SK-N-SH (cell line): ENCODE measurements at regions not wholly inside any gene's neighbourhood (a gene's known extent, or its start where the extent isn't known, plus 50 kb on each side); places are given as distances from the start of the nearest gene placed in this dataset.

Source experiments
- CTCF ChIA-PET: fragments of 300-600, 350-600 bp; formaldehyde crosslinking; extraction: SDS; loops from one replicate; lab custom pipeline; 2021; lab: Yijun Ruan, JAX
- POLR2A ChIA-PET: fragments of 350-600 bp; sonication (Branson Sonifier 250); formaldehyde crosslinking; extraction: SDS; loops from one replicate; lab custom pipeline; 2020; ENCODE audit warnings: antibody characterized with exemption, inconsistent platforms; lab: Yijun Ruan, JAX
- DNase-seq: peaks from one replicate; pipeline ENCODE4 v3.0.0; 2012
- H2AFZ ChIP-seq: fragments of 200-600 bp; sonication (generic); 2 replicates; pipeline ENCODE4 v1.8.1; 2016; ENCODE audit warnings: antibody characterized with exemption, mild to moderate bottlenecking, low read depth
- H3F3A ChIP-seq: fragments of 200-600 bp; sonication (generic); replicated peaks from 2 replicates; pipeline ENCODE3; 2016; ENCODE audit warnings: antibody characterized with exemption, mild to moderate bottlenecking; ENCODE audit not compliant: insufficient read depth
- H3K27ac ChIP-seq, 2 experiments: fragments of 200-500 bp in 1 of 2; fragments of 200-600 bp in 1 of 2; sonication (Bioruptor generic) in 1 of 2; sonication (generic), shearing (Covaris generic) in 1 of 2; 2 replicates each; pipeline versions ENCODE4 v1.5.1 to v1.6.1; 2014 to 2016; ENCODE audit warnings: low read depth in 2 of 2, inconsistent platforms in 1 of 2, low read length in 1 of 2, mild to moderate bottlenecking in 1 of 2, mixed read lengths in 1 of 2
- H3K27me3 ChIP-seq: fragments of 200-600 bp; sonication (generic), shearing (Covaris generic); 2 replicates; pipeline ENCODE4 v1.6.1; 2016; ENCODE audit warnings: mixed run types; ENCODE audit not compliant: insufficient read depth
- H3K36me3 ChIP-seq, 2 experiments: fragments of 200-500 bp in 1 of 2; fragments of 200-600 bp in 1 of 2; sonication (Bioruptor generic) in 1 of 2; sonication (generic) in 1 of 2; replicated peaks in 1 of 2; 2 replicates each; pipeline versions ENCODE3 to v1.5.1; 2014 to 2016; ENCODE audit warnings: low read length in 1 of 2, mild to moderate bottlenecking in 1 of 2; ENCODE audit not compliant: insufficient read depth in 2 of 2, control insufficient read depth in 1 of 2
- H3K4me1 ChIP-seq, 2 experiments: fragments of 200-500 bp in 1 of 2; fragments of 200-600 bp in 1 of 2; sonication (Bioruptor generic) in 1 of 2; sonication (generic), shearing (Covaris generic) in 1 of 2; 2 replicates each; pipeline versions ENCODE4 v1.5.1 to v1.6.1; 2014 to 2016; ENCODE audit warnings: low read depth in 1 of 2, low read length in 1 of 2, mixed run types in 1 of 2; ENCODE audit not compliant: insufficient read depth in 2 of 2, control insufficient read depth in 1 of 2
- H3K4me2 ChIP-seq: fragments of 200-600 bp; sonication (generic), shearing (Covaris generic); 2 replicates; pipeline ENCODE4 v1.6.1; 2017; ENCODE audit warnings: mixed run types
- H3K4me3 ChIP-seq, 2 experiments: fragments of 200-500 bp in 1 of 2; fragments of 200-600 bp in 1 of 2; sonication (Bioruptor generic) in 1 of 2; sonication (generic), shearing (Covaris generic) in 1 of 2; 2 replicates each; pipeline versions ENCODE4 v1.5.1 to v1.8.1; 2014 to 2016; ENCODE audit warnings: low read depth in 2 of 2, inconsistent platforms in 1 of 2, low read length in 1 of 2, mild to moderate bottlenecking in 1 of 2, mixed read lengths in 1 of 2, moderate library complexity in 1 of 2
- H3K79me2 ChIP-seq: fragments of 200-600 bp; sonication (generic); 2 replicates; pipeline ENCODE4 v1.8.1; 2017; ENCODE audit warnings: mild to moderate bottlenecking; ENCODE audit not compliant: insufficient read depth
- H3K9ac ChIP-seq: fragments of 200-600 bp; sonication (generic); 2 replicates; pipeline ENCODE4 v1.6.1; 2017; ENCODE audit warnings: mixed run types
- H3K9me2 ChIP-seq: fragments of 200-600 bp; sonication (generic); 2 replicates; pipeline ENCODE4 v1.6.1; 2017; ENCODE audit warnings: mixed run types
- H3K9me3 ChIP-seq: fragments of 200-600 bp; sonication (generic); 2 replicates; pipeline ENCODE4 v1.6.1; 2017; ENCODE audit warnings: mixed run types, mild to moderate bottlenecking, moderate library complexity
- H4K20me1 ChIP-seq: fragments of 200-600 bp; sonication (generic); 2 replicates; pipeline ENCODE4 v1.6.1; 2017; ENCODE audit warnings: mild to moderate bottlenecking, mixed run types; ENCODE audit not compliant: insufficient read depth
- EP300 ChIP-seq, 2 experiments: IDR thresholded peaks; 2 replicates each; pipeline versions ENCODE4 v1.4.0 to v1.6.1; 2012; ENCODE audit warnings: borderline replicate concordance in 1 of 2, low read depth in 1 of 2, low read length in 1 of 2
- GABPA ChIP-seq: IDR thresholded peaks from 2 replicates; pipeline ENCODE4 v1.4.0; 2012; ENCODE audit warnings: low read depth, mild to moderate bottlenecking
- GATA2 ChIP-seq: sonication (generic); formaldehyde crosslinking; IDR thresholded peaks from 2 replicates; pipeline ENCODE4 v1.5.0; 2020; ENCODE audit warnings: mild to moderate bottlenecking, missing genetic modification reagents
- NFIC ChIP-seq: IDR thresholded peaks from 2 replicates; pipeline ENCODE4 v1.4.0; 2012; ENCODE audit warnings: borderline replicate concordance
- NRF1 ChIP-seq: IDR thresholded peaks from 2 replicates; pipeline ENCODE4 v1.6.1; 2012; ENCODE audit warnings: low read depth, mild to moderate bottlenecking, low read length
- POLR2AphosphoS5 ChIP-seq: IDR thresholded peaks from 2 replicates; pipeline ENCODE4 v1.6.1; 2012; ENCODE audit warnings: low read depth, low read length
- RAD21 ChIP-seq: IDR thresholded peaks from 2 replicates; pipeline ENCODE4 v1.6.1; 2012; ENCODE audit warnings: mild to moderate bottlenecking, low read length
- RCOR1 ChIP-seq: fragments of 150-350 bp; IDR thresholded peaks from 2 replicates; pipeline ENCODE4 v1.6.1; 2017; ENCODE audit warnings: antibody characterized with exemption, low read length
- REST ChIP-seq: IDR thresholded peaks from 2 replicates; pipeline ENCODE4 v1.6.1; 2012; ENCODE audit warnings: mild to moderate bottlenecking, low read depth, low read length, moderate library complexity
- RXRA ChIP-seq: IDR thresholded peaks from 2 replicates; pipeline ENCODE4 v1.4.0; 2012; ENCODE audit warnings: low read depth, mild to moderate bottlenecking, borderline replicate concordance
- SMC3 ChIP-seq: IDR thresholded peaks from 2 replicates; pipeline ENCODE4 v1.6.1; 2012; ENCODE audit warnings: low read depth, low read length, improper control_type of control experiment
- TAF1 ChIP-seq: IDR thresholded peaks from 2 replicates; pipeline ENCODE4 v1.6.1; 2012; ENCODE audit warnings: low read depth, mild to moderate bottlenecking, low read length, moderate library complexity, borderline replicate concordance
- YY1 ChIP-seq: IDR thresholded peaks from 2 replicates; pipeline ENCODE4 v1.4.0; 2012; ENCODE audit warnings: low read depth, mild to moderate bottlenecking
- WGBS: methylation state at CpG from one replicate; pipeline ENCODE4 v1.1.6; 2017; ENCODE audit warnings: low lambda C conversion rate; 5-methylcytosine and 5-hydroxymethylcytosine counted together
- TF ChIP-seq, protein P1 (sequence below): IDR thresholded peaks from 2 replicates; pipeline ENCODE4; 2012

- Histone ChIP-seq H3K9me2 (no peaks in the 10 kb centered on the region), H3F3A (no peaks in the 10 kb centered on the region), H3K27me3 (no peaks in the 10 kb centered on the region), H3K4me3 (no peak overlapping the region), H3K79me2 (no peaks in the 10 kb centered on the region)
- CTCF ChIA-PET = no interaction called here
- POLR2A ChIA-PET = no interaction called here
- no peak for TF ChIP-seq GATA2 (CRISPR knock-in tag)
- no peak for TF ChIP-seq TAF1
- no peak for TF ChIP-seq RXRA
- TF ChIP-seq YY1 = no peak
- TF ChIP-seq, all 33 proteins: peak for 0
- no peak for DNase-seq
- H3K4me1 ChIP-seq = no peaks in the 10 kb centered on the region
- no peak overlapping the region for H3K9ac ChIP-seq
- no peaks in the 10 kb centered on the region for H3K36me3 ChIP-seq
- no peak overlapping the region for H3K4me2 ChIP-seq
- H4K20me1 ChIP-seq = no peaks in the 10 kb centered on the region
- WGBS = 33% methylated on average over 8 of the region's 8 CpGs
- no peaks in the 10 kb centered on the region; the same call in 1 of the 2 replicates for H3K9me3 ChIP-seq
- no peak overlapping the region for H3K27ac ChIP-seq
- H2AFZ ChIP-seq = no peak overlapping the region
Measured at GRCh38 chr19:30621326-30621920, 249.2 kb downstream of the ZNF536 start.

- Histone ChIP-seq H4K20me1 (no peaks in the 10 kb centered on the region), H3K9ac (no peak overlapping the region), H3K4me1 (no peaks in the 10 kb centered on the region), H3K9me2 (no peaks in the 10 kb centered on the region), H3K79me2 (no peaks in the 10 kb centered on the region), H3K4me3 (no peak overlapping the region), H3K36me3 (no peaks in the 10 kb centered on the region), H3K9me3 (no peaks in the 10 kb centered on the region; the same call in 1 of the 2 replicates), H3K27me3 (no peaks in the 10 kb centered on the region), H3K4me2 (no peak overlapping the region), H3F3A (no peaks in the 10 kb centered on the region), H2AFZ (no peak overlapping the region), H3K27ac (no peak overlapping the region)
- TF ChIP-seq RCOR1 (no peak), SMC3 (no peak), YY1 (no peak), EP300 (IDR thresholded peaks at IDR 0.05; ENCODE audit: borderline replicate concordance in 1 of 2, low read depth in 1 of 2, low read length in 1 of 2) (no peak), RAD21 (no peak), POLR2AphosphoS5 (no peak)
- 45% methylated on average over 4 of the region's 4 CpGs for whole genome bisulfite sequencing
- ChIA-PET POLR2A (no interaction called here), CTCF (no interaction called here)
- no peak for DNase-seq
Measured at GRCh38 chr19:30620354-30620753, 248.2 kb downstream of the ZNF536 start.

DNA sequence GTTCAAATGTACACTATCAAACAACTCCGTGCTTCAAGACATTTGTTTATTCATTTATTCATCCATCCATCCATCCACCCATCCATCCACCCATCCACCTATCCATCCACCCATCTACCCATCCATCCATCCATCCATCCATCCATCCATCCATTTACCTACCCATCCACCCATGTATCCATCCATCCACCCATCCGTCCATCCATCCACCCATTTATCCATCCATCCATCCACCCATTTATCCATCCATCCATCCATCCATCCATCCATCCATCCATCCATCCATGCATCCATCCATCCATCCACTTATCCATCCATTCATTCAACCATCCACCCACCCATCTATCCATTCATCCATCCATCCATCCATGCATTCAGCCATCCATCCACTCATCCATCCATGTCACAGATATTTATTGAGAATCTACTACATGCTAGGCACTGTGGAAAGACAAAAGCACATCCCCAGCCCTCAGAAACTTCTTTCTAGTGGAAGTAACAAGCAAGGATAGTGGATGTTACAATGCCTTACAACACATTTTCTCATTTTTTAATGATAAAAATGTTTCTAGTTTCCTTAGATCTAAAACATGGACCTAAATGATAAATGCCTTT lies 237.6 kb downstream of the ZNF536 start:
- Histone ChIP-seq H3K27me3 (no peaks in the 10 kb centered on the region), H3K4me3 (no peak overlapping the region), H3K4me1 (peaks cover 0 to 3% of the 10 kb centered on the region in 2 experiments; a peak in 1 of 4 replicates), H2AFZ (no peak overlapping the region), H3K9me2 (no peaks in the 10 kb centered on the region), H3K36me3 (no peaks in the 10 kb centered on the region), H3K79me2 (no peaks in the 10 kb centered on the region), H3K9ac (no peak overlapping the region), H3K4me2 (no peak overlapping the region), H3K27ac (no peak overlapping the region), H3K9me3 (no peaks in the 10 kb centered on the region), H3F3A (no peaks in the 10 kb centered on the region), H4K20me1 (no peaks in the 10 kb centered on the region)
- WGBS = 14% methylated on average over 2 of the region's 2 CpGs
- ChIA-PET POLR2A (no interaction called here), CTCF (interaction anchor here (1.2 kb wide), 1 partner anchor 18 kb away, joined by 5 read pairs; no protein-coding TSS in a partner anchor)
- no peak for TF ChIP-seq REST
- no peak for TF ChIP-seq GABPA
- TF ChIP-seq NRF1 = no peak
- TF ChIP-seq, protein P1, sequence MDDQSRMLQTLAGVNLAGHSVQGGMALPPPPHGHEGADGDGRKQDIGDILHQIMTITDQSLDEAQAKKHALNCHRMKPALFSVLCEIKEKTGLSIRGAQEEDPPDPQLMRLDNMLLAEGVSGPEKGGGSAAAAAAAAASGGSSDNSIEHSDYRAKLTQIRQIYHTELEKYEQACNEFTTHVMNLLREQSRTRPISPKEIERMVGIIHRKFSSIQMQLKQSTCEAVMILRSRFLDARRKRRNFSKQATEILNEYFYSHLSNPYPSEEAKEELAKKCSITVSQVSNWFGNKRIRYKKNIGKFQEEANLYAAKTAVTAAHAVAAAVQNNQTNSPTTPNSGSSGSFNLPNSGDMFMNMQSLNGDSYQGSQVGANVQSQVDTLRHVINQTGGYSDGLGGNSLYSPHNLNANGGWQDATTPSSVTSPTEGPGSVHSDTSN = no peak
- TF ChIP-seq NFIC = no peak
- DNase-seq = no peak
